CD14-positive monocyte (primary cell): ENCODE measurements at regions not wholly inside any gene's neighbourhood (a gene's known extent, or its start where the extent isn't known, plus 50 kb on each side); places are given as distances from the start of the nearest gene placed in this dataset.

Experiments used
- DNase-seq, 3 donors: peaks; one replicate each; pipeline ENCODE4 v3.0.0-alpha.2; 2011 to 2022
- H2AFZ ChIP-seq: 2 replicates; pipeline ENCODE4 v1.6.0; 2012; ENCODE audit warnings: mild to moderate bottlenecking, low read depth, low read length, inconsistent platforms; ENCODE audit not compliant: insufficient read depth, poor library complexity, severe bottlenecking
- H3K27ac ChIP-seq, 2 donors: 1 replicate in 1 of 2; 2 replicates in 1 of 2; pipeline ENCODE4 v1.5.1; 2012 to 2013; ENCODE audit warnings: low read length in 2 of 2, control low read depth in 1 of 2, inconsistent platforms in 1 of 2, low read depth in 1 of 2, mild to moderate bottlenecking in 1 of 2
- H3K27me3 ChIP-seq, 2 donors: one replicate each; pipeline versions ENCODE4 v1.6.0 to v1.6.1; 2011 to 2013; ENCODE audit warnings: low read length in 2 of 2; ENCODE audit not compliant: control insufficient read depth in 2 of 2, insufficient read depth in 2 of 2
- H3K36me3 ChIP-seq, 2 donors: replicated peaks in 1 of 2; 1 replicate in 1 of 2; 2 replicates in 1 of 2; pipeline versions ENCODE4 v1.5.1 to v1.6.1; 2012 to 2013; ENCODE audit warnings: low read length in 2 of 2, control low read depth in 1 of 2, inconsistent platforms in 1 of 2, mild to moderate bottlenecking in 1 of 2; ENCODE audit not compliant: insufficient read depth in 2 of 2, control insufficient read depth in 1 of 2
- H3K4me1 ChIP-seq, 2 donors: 1 replicate in 1 of 2; 2 replicates in 1 of 2; pipeline versions ENCODE4 v1.5.1 to v1.6.1; 2012 to 2013; ENCODE audit warnings: low read length in 2 of 2, control low read depth in 1 of 2, inconsistent platforms in 1 of 2, mild to moderate bottlenecking in 1 of 2, moderate library complexity in 1 of 2; ENCODE audit not compliant: insufficient read depth in 2 of 2, control insufficient read depth in 1 of 2
- H3K4me2 ChIP-seq: replicated peaks from 2 replicates; pipeline ENCODE3; 2012; ENCODE audit warnings: low read length, moderate library complexity, mild to moderate bottlenecking; ENCODE audit not compliant: poor library complexity, severe bottlenecking; ENCODE audit errors: extremely low read depth
- H3K4me3 ChIP-seq, 3 experiments: fragments of 200-600 bp in 1 of 3; sonication (generic) in 1 of 3; replicated peaks in 1 of 3; 1 replicate in 2 of 3; 2 replicates in 1 of 3; pipeline ENCODE4 v1.5.1; 2011 to 2013; ENCODE audit warnings: low read length in 3 of 3, mild to moderate bottlenecking in 3 of 3, control low read depth in 2 of 3, low read depth in 2 of 3, inconsistent platforms in 1 of 3, moderate library complexity in 1 of 3
- H3K79me2 ChIP-seq: 2 replicates; pipeline ENCODE4 v1.6.0; 2012; ENCODE audit warnings: mild to moderate bottlenecking, control low read depth, inconsistent platforms, low read length, moderate library complexity; ENCODE audit not compliant: insufficient read depth
- H3K9ac ChIP-seq: 2 replicates; pipeline ENCODE4 v1.6.0; 2017; ENCODE audit warnings: low read length, mild to moderate bottlenecking; ENCODE audit not compliant: insufficient read depth, poor library complexity, severe bottlenecking
- H3K9me3 ChIP-seq, 2 donors: replicated peaks in 1 of 2; 1 replicate in 1 of 2; 2 replicates in 1 of 2; pipeline versions ENCODE4 v1.5.1 to v1.6.1; 2012 to 2013; ENCODE audit warnings: low read length in 2 of 2, control low read depth in 1 of 2; ENCODE audit not compliant: control insufficient read depth in 1 of 2, insufficient read depth in 1 of 2
- H4K20me1 ChIP-seq: 2 replicates; pipeline ENCODE4 v1.6.0; 2012; ENCODE audit warnings: mild to moderate bottlenecking, low read length, control low read depth, moderate library complexity; ENCODE audit not compliant: insufficient read depth
- H3K27ac Mint-ChIP-seq, 7 donors: one replicate each; pipeline ENCODE4 v1.8.0; 2020; ENCODE audit warnings: mild to moderate bottlenecking in 7 of 7, mixed read lengths in 7 of 7, moderate library complexity in 6 of 7, inconsistent platforms in 2 of 7
- H3K27me3 Mint-ChIP-seq, 3 donors: one replicate each; pipeline ENCODE4 v1.8.0; 2021 to 2022; ENCODE audit warnings: low read depth in 3 of 3, mild to moderate bottlenecking in 3 of 3, mixed read lengths in 3 of 3, moderate library complexity in 3 of 3, inconsistent platforms in 1 of 3
- H3K36me3 Mint-ChIP-seq, 2 donors: one replicate each; pipeline ENCODE4 v1.8.0; 2020; ENCODE audit warnings: mixed read lengths in 2 of 2, inconsistent platforms in 1 of 2, mild to moderate bottlenecking in 1 of 2
- H3K4me1 Mint-ChIP-seq: one replicate; pipeline ENCODE4 v1.8.0; 2020; ENCODE audit warnings: mild to moderate bottlenecking, mixed read lengths
- H3K4me3 Mint-ChIP-seq, 2 donors: one replicate each; pipeline ENCODE4 v1.8.0; 2020; ENCODE audit warnings: mild to moderate bottlenecking in 2 of 2, mixed read lengths in 2 of 2, moderate library complexity in 1 of 2
- H3K9me3 Mint-ChIP-seq, 7 donors: one replicate each; pipeline ENCODE4 v1.8.0; 2020 to 2022; ENCODE audit warnings: mixed read lengths in 7 of 7, mild to moderate bottlenecking in 6 of 7, moderate library complexity in 6 of 7, inconsistent platforms in 2 of 7
- WGBS: methylation state at CpG from one replicate; pipeline ENCODE4 v1.1.5; 2013; ENCODE audit warnings: missing lambda C conversion rate; ENCODE audit not compliant: insufficient coverage; 5-methylcytosine and 5-hydroxymethylcytosine counted together
- intact Hi-C, 2 donors: fragments of 100-400 bp; cut with micrococcal nuclease; formaldehyde crosslinking; loops; one replicate each; pipeline versions ENCODE4 v1.15.0 to v1.15.1; 2023
- TF ChIP-seq, protein P1 (sequence below): fragments of 200-600 bp; IDR thresholded peaks from one replicate; pipeline ENCODE4 v1.8.0; 2022; ENCODE audit warnings: antibody characterized with exemption, mild to moderate bottlenecking

- Histone ChIP-seq H4K20me1 (no peaks in the 10 kb centered on the region), H3K27me3 (no peaks in the 10 kb centered on the region), H3K36me3 (no peaks in the 10 kb centered on the region), H3K4me3 (no peak overlapping the region), H3K9ac (no peak overlapping the region), H3K9me3 (peaks cover 0 to 4% of the 10 kb centered on the region in 2 donors), H3K4me1 (no peaks in the 10 kb centered on the region), H2AFZ (no peak overlapping the region), H3K79me2 (no peaks in the 10 kb centered on the region), H3K27ac (no peak overlapping the region), H3K4me2 (no peak overlapping the region)
- no peaks in the 10 kb centered on the region for H3K4me1 Mint-ChIP-seq
- peaks cover 0 to 13% (median 4%) of the 10 kb centered on the region in 7 donors for H3K9me3 Mint-ChIP-seq
- WGBS: no CpG with 5 or more reads among the region's 2 CpGs
- no peaks in the 10 kb centered on the region for H3K27me3 Mint-ChIP-seq
- no peak overlapping the region for H3K4me3 Mint-ChIP-seq
- DNase-seq: no peak
- TF ChIP-seq, protein P1, sequence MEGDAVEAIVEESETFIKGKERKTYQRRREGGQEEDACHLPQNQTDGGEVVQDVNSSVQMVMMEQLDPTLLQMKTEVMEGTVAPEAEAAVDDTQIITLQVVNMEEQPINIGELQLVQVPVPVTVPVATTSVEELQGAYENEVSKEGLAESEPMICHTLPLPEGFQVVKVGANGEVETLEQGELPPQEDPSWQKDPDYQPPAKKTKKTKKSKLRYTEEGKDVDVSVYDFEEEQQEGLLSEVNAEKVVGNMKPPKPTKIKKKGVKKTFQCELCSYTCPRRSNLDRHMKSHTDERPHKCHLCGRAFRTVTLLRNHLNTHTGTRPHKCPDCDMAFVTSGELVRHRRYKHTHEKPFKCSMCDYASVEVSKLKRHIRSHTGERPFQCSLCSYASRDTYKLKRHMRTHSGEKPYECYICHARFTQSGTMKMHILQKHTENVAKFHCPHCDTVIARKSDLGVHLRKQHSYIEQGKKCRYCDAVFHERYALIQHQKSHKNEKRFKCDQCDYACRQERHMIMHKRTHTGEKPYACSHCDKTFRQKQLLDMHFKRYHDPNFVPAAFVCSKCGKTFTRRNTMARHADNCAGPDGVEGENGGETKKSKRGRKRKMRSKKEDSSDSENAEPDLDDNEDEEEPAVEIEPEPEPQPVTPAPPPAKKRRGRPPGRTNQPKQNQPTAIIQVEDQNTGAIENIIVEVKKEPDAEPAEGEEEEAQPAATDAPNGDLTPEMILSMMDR: no peak
- no peaks in the 10 kb centered on the region for H3K36me3 Mint-ChIP-seq
- intact Hi-C loops: no loop called here
- H3K27ac Mint-ChIP-seq: no peak overlapping the region
Measured at GRCh38 chr18:34292594-34292993, 67.9 kb upstream of the NOL4 start.

DNA sequence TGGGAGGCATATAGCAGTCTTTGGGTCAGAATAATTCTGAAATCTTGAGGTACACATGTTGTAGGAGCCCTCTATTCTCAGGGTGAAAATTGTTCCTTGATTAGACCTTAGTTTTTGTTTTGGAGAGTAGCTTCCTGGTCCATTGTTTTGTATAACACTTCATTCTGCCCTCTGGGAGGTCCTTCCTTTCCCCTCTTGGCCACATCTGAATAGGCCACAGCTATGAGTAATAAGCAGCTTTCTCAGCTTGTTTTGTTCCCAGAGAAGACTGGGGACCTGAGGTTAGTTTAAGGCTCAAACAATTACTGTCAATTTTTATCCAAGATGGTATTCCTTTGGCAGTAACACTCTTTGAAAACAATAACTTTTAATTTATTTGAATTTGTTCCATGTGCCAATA is 72.6 kb upstream of the NOL4 start:
- H3K9me3 ChIP-seq: peaks cover 0 to 8% of the 10 kb centered on the region in 2 donors
- no peaks in the 10 kb centered on the region for H3K27me3 ChIP-seq
- no peaks in the 10 kb centered on the region for H3K4me1 ChIP-seq
- intact Hi-C loops: no loop called here
- DNase-seq: no peak
- H3K4me3 ChIP-seq: no peak overlapping the region
- Mint-ChIP-seq H3K27ac (no peak overlapping the region), H3K4me3 (no peak overlapping the region), H3K9me3 (peaks cover 0 to 6% (median 2%) of the 10 kb centered on the region in 7 donors), H3K4me1 (no peaks in the 10 kb centered on the region), H3K27me3 (no peaks in the 10 kb centered on the region), H3K36me3 (no peaks in the 10 kb centered on the region)
- H4K20me1 ChIP-seq: no peaks in the 10 kb centered on the region
- H3K79me2 ChIP-seq: no peaks in the 10 kb centered on the region
- no peak overlapping the region for H3K27ac ChIP-seq
- H3K4me2 ChIP-seq: no peak overlapping the region
- H3K9ac ChIP-seq: no peak overlapping the region
- no peaks in the 10 kb centered on the region for H3K36me3 ChIP-seq
- TF ChIP-seq, protein P1: no peak
- no peak overlapping the region for H2AFZ ChIP-seq
